Middle frontal gyrus (tissue), 1 donor: ENCODE measurements at regions not wholly inside any gene's neighbourhood (a gene's known extent, or its start where the extent isn't known, plus 50 kb on each side); places are given as distances from the start of the nearest gene placed in this dataset.

ENCODE experiments used
- DNase-seq: peaks from one replicate; pipeline ENCODE4 v3.0.0-alpha.2; 2015; ENCODE audit warnings: low spot score; ENCODE audit errors: extremely low spot score

DNA sequence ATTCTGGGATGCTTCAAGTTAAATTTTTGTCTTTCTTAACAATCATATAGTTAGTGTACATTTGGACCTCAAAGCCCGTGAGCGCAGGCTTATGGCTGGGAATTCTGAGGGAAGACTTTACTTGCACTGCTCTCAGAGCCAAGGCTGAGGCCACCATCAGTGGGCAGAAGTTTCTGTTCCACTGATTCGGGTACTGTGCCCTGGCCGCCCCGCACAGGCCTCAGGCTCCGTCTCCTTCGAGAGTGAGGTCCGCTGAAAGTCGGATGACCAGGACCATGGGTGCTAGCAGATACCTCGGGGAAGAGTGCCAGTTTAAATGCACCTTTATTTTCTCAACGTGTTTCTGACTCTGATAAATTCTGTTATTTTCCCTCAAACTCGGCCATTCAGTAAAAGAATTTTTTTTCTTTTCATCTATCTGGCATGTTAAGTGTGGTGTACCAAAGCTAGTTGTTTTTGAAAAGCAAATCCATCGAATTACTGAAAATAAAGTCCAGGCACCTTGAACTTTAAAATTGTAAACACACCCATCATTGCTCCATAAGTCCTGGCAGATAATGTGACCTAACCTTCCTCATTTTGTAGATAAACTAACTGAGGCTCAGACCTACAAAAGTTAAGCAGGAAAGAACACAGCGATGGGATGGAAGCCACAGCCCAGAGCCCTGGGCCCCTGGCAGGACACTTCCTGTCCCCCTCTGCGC, 126.7 kb downstream of the SOX1 start:
- no peak for DNase-seq

- no peak for DNase-seq
Measured at GRCh38 chr13:112194167-112194530, 127.2 kb downstream of the SOX1 start.

DNA sequence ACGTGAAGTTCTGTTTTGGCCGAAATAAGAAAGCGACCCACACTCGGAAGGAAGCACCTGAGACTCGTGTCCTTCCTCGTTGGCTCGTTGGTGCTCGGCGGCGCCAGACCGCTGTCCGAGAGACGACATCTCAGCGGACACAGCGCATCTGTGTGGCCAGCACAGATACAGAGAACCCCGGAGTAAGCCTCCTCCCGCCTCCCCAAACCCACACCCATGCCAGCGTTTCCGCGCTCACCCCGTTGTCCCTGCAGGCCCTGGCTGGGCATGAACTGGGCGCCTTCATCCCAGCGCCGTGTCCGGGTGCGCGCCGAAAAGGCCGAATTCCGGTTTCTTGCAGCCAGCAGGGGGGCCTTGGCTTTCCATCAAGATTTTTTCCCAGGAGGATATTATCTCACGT, 127.6 kb downstream of the SOX1 start:
- DNase-seq: no peak

DNA sequence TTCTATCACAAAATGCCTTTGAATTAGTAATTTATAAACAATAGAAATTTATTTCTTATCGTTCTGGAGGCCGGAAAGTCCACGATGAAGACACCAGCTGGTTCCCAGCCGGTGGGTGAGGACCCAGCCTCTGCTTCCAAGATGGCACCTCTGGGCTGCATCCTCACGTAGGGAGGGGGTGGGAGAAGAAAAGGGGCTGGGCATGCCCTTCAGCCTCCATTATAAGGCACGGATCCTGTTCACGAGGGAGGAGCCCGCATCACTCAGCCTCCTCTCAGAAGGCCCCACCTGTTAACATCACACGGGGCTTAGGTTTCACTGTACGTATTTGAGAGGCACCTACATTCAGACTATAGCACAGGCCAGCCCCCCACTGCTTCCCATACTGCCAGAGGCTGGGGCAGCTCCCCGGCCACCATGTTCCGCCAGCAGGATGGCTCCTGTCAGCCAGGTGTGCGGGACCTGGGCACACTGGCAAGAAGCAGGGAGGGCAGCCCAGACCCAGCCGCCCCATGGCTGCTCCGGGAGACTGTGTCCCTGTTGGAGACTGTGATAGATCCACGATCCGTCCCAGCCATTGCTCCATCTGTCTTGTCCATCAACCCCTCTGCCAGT, 131.6 kb downstream of the SOX1 start:
- no peak for DNase-seq

DNA sequence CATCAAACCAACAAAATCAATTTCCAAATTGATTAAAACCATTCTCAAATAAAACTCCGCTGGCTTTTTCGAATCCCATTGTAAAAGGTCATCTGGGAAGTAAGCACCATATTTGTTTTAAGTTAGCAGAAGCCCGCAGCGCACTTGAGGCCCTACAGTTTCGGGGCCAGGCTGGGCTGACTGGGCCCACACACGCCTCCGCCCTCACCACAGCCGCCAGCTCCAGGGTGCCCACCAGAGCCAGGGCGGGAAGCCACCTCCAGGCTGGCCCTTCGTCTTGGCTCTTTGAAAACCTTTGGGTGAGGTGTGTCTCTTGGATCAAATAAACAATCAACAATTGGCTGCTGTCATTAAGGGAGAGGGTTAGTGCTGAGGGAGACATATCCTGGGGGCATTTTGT, 133.3 kb downstream of the SOX1 start:
- no peak for DNase-seq

DNA sequence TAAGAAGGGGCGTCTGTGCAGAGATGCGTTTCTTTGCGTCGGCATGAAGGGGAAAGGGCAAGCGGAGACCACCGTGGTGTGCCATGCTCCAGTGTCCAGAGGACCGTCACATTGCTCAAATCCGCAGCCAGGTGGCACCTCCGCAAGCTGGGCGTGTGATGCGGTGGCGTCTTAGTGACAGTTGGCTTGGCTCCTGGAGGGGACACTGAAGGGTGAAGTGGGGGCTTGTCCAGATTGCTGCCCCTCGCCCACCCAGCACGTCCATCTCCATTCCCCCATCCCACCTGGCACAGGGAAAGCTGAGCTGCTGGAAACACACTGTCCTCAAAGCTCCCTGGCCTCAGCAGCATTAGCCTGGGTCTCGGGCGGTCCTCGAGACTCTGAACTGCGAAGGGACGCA, 135.3 kb downstream of the SOX1 start:
- no peak for DNase-seq

GRCh38 chr13:112202966-112203365, 136.0 kb downstream of the SOX1 start:
- no peak for DNase-seq

GRCh38 chr13:112203614-112204013, 136.7 kb downstream of the SOX1 start:
- DNase-seq: no peak

DNA sequence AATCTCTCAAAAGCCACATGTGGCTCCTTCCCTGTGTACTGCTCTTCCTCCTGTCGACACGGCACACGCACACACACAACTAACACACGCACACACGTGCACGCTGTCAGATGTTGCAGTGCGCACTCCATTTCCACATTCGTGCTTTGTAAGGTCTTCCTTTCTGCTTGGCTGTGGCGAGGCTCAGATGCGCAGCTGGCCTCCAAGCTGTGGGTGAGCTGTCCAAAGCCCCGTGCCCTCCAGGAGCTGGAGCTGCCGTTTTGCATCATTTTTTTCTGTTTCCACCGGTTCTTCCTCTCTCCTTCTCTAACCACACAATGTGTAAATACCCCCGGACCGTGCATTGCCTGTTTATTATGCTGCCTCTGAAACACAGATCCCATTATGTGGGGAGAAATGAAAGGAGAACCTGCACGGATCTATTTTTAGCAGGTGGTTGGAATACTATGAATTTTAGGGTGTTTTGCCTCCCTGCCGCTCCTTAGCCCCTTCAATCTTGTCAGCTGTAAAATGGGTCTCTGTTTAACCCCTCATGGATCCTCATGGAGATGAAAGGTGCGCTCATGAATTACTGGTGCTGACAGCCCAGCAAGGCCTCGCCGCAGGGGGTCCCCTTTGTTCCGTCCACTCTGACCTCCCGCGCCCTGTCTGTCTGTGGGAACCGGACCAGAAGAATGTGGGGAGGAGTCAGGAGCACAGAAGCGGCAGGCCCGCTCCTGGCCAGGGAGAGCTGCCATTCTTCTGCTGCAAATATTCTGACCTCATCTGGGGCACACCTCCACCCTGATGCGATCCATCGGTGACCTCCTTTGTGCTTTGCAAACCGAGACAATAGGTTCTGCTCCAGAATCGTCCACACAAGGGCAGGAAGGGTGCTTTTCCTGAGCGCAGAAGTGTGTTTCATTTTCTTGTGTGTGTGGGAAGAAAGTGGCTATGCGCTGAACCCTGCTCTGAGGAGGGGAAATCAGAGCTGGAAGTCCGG, 137.7 kb downstream of the SOX1 start:
- DNase-seq: no peak

GRCh38 chr13:112205990-112206389, 139.0 kb downstream of the SOX1 start:
- DNase-seq: no peak

DNA sequence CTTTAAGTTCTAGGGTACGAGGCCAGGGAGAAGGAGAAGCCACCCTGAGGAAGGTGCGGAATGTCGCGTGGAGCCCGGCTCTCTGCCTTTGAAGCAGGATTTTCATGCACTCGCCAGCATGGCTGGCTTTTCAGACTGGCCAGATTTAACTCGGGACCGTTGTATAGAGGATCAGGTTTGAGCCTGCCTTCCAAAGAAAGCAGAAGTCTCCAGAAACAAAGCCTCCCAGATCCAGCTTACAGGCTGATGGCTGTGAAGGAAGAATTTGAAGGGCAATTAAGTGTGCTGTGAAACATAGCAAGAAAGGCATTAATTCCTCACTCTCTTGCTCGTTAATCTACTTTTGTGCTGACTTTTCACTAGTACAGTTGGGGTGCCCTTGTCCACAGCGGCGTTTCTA, 140.2 kb downstream of the SOX1 start:
- no peak for DNase-seq

- DNase-seq: no peak
Measured at GRCh38 chr13:112208656-112209055, 141.7 kb downstream of the SOX1 start.

- no peak for DNase-seq
Measured at GRCh38 chr13:112209266-112209665, 142.3 kb downstream of the SOX1 start.

- no peak for DNase-seq
Measured at GRCh38 chr13:112209711-112210110, 142.8 kb downstream of the SOX1 start.

DNA sequence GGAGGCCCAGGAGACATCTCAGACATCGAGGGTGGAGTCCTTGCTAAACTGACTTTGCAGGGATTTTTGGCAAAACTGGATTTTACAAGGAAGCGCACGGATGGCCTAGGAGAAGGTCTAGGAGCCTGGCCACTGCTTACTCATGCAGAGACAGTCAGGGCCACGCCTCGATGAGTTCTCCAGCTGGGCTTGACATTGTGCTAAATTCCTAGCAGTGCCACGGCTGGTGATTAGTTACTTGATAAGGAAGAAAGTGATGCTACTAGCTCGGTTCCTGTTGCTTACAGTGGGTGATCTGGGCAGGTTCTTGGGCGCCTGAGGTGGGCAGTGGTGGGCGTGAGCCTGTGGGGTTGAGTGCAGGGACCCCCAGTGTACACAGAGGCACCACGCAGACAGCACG, 143.4 kb downstream of the SOX1 start:
- no peak for DNase-seq

DNA sequence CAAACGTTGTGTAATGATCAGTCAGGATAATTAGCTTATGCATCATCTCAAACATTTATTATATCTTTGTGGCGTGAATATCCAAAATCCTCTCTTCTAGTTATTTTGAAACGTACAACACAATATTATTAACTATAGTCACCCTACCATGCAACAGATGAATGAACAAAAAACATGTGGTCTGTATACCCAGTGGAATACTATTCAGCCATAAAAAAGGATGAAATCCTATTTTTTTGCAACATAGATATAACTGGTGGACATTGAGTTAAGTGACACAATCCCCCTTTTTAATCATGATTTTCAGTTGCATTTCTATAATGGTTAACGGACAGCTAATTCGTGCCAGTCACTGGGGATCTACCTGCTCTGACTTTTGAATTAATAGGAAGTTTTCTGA, 145.6 kb downstream of the SOX1 start:
- DNase-seq: no peak

DNA sequence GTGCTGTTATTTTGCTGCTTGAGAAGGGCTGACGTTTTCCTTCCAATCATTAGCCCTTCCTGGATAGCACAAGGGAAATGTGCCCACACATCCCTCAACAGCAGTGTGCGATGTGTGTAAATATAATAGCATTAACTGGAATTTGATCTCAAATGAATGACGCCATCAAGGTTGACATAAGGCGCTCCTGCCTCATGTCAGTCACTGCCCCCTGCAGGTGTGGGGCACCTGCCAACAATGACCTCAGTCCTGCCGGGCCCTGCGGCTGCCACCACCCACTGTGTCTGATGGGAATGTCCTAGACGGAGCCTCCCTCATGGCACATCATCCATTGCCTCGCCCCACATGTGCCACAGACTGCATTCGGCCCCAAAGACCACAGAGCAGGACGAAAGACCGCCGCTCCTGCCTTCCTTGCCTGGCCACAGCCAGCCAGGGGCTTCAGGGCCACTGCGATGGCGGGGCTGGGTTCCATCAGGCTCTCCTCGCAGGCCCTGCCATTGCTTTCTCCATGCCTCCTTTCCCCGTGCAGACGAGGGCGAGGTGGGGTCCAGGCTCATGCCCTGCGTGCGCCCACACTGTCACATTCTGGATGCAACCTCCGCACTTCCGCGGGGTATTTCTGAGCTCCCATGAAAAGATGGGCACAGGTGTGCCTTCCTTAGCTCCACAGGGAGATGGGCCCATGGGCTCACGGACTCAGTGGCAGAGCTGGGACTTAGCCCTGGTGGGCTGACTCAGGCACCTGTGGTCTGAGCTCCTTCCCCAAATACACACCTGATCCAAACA, 146.7 kb downstream of the SOX1 start:
- DNase-seq: no peak

DNA sequence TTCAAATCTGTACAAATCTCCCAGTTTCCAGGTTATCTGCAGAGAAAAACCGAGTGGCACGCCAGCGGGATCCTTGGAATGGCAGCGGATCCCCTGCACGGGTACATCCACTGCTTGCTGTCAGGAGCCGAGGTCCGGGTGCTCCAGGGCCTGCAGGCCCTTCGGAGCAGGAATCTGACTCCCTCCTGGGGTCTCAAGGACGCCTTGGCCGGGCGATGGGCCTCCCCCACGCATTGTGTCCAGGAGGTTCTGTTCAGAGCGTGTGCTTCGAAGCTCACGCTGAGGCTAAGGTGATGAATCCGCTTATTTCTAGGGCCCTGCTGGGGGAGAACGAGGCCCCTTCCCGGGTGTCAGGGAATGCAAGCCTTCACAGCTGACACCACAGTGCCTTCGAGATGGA, 148.9 kb downstream of the SOX1 start:
- DNase-seq: no peak

DNA sequence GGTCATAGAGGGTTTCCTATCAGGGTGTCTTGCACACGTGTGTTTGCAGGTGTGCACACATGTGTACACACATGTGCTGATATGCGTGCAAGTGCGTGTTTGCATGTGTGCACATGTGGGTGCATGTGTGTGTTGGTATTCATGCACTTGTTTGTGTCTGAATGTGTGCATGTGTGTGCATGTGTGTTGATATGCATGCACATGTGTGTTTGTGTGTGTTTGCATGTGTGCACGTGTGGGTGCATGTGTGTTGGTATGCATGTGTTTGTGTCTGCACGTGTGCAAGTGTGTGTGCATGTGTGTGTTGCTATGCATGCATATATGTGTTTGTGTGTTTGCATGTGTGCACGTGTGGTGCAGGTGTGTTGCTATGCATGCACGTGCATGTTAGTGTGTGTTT, 150.5 kb downstream of the SOX1 start:
- no peak for DNase-seq

GRCh38 chr13:112218416-112218815, 151.5 kb downstream of the SOX1 start:
- DNase-seq: no peak

- DNase-seq: no peak
Measured at GRCh38 chr13:112219740-112220139, 152.8 kb downstream of the SOX1 start.
